ENCODE measurements at regions not wholly inside any gene's neighbourhood (a gene's known extent, or its start where the extent isn't known, plus 50 kb on each side); places are given as distances from the start of the nearest gene placed in this dataset.
"Not testable (repeated sequence)": the region's sequence is repeated elsewhere in the genome, so short reads cannot be mapped to it uniquely, and the experiment has no call there.

- DNase-seq (ENCODE audit: low read depth) = no peak
Measured at GRCh38 chr14:21863289-21863688, 189.7 kb upstream of the OR4E1 start.

- DNase-seq (ENCODE audit: low read depth) = no peak
Measured at GRCh38 chr14:21861153-21861552, 187.5 kb upstream of the OR4E1 start.

GRCh38 chr14:21860172-21860571, 186.6 kb upstream of the OR4E1 start:
- peak; percentile 21 for DNase-seq (ENCODE audit: low read depth)

- no peak for DNase-seq (ENCODE audit: low read depth)
Measured at GRCh38 chr14:21852775-21853174, 179.2 kb upstream of the OR4E1 start.

- no peak for DNase-seq (ENCODE audit: low read depth)
Measured at GRCh38 chr14:21852061-21852664, 178.5 kb upstream of the OR4E1 start.

- not testable (repeated sequence) for DNase-seq (ENCODE audit: low read depth)
Measured at GRCh38 chr14:21846902-21847301, 173.3 kb upstream of the OR4E1 start.

- peak; percentile 14 for DNase-seq (ENCODE audit: low read depth)
Measured at GRCh38 chr14:21846227-21846885, 172.7 kb upstream of the OR4E1 start.

- DNase-seq (ENCODE audit: low read depth) = peak; percentile 22
Measured at GRCh38 chr14:21840765-21841164, 167.1 kb upstream of the OR4E1 start.

- no peak for DNase-seq (ENCODE audit: low read depth)
Measured at GRCh38 chr14:21833836-21834235, 160.2 kb upstream of the OR4E1 start.

- no peak for DNase-seq (ENCODE audit: low read depth)
Measured at GRCh38 chr14:21825845-21826244, 152.2 kb upstream of the OR4E1 start.

GRCh38 chr14:21825149-21825743, 151.6 kb upstream of the OR4E1 start:
- DNase-seq (ENCODE audit: low read depth) = peak; percentile 61

- no peak for DNase-seq (ENCODE audit: low read depth)
Measured at GRCh38 chr14:21822109-21822508, 148.5 kb upstream of the OR4E1 start.

- DNase-seq (ENCODE audit: low read depth) = no peak
Measured at GRCh38 chr14:21820631-21821030, 147.0 kb upstream of the OR4E1 start.

- DNase-seq (ENCODE audit: low read depth) = peak; percentile 3
Measured at GRCh38 chr14:21819891-21820290, 146.3 kb upstream of the OR4E1 start.

- DNase-seq (ENCODE audit: low read depth) = not testable (repeated sequence)
Measured at GRCh38 chr14:21817010-21817409, 143.4 kb upstream of the OR4E1 start.

- no peak for DNase-seq (ENCODE audit: low read depth)
Measured at GRCh38 chr14:21807975-21808374, 134.4 kb upstream of the OR4E1 start.

GRCh38 chr14:21804981-21805380, 131.4 kb upstream of the OR4E1 start:
- no peak for DNase-seq (ENCODE audit: low read depth)

- no peak for DNase-seq (ENCODE audit: low read depth)
Measured at GRCh38 chr14:21802441-21802840, 128.8 kb upstream of the OR4E1 start.

- DNase-seq (ENCODE audit: low read depth) = no peak
Measured at GRCh38 chr14:21796916-21797315, 123.3 kb upstream of the OR4E1 start.

- no peak for DNase-seq (ENCODE audit: low read depth)
Measured at GRCh38 chr14:21795456-21795855, 121.8 kb upstream of the OR4E1 start.

GRCh38 chr14:21791749-21792148, 118.1 kb upstream of the OR4E1 start:
- DNase-seq (ENCODE audit: low read depth) = no peak

GRCh38 chr14:21788687-21789086, 115.1 kb upstream of the OR4E1 start:
- not testable (repeated sequence) for DNase-seq (ENCODE audit: low read depth)

- not testable (repeated sequence) for DNase-seq (ENCODE audit: low read depth)
Measured at GRCh38 chr14:21787242-21787641, 113.6 kb upstream of the OR4E1 start.

Data from HT1080 (cell line).